Fibroblast of skin of left biceps (primary cell): ENCODE measurements at regions not wholly inside any gene's neighbourhood (a gene's known extent, or its start where the extent isn't known, plus 50 kb on each side); places are given as distances from the start of the nearest gene placed in this dataset.
"Not testable (repeated sequence)": the region's sequence is repeated elsewhere in the genome, so short reads cannot be mapped to it uniquely, and the experiment has no call there.

ENCODE experiments used
- DNase-seq, 2 experiments: peaks; one replicate each; pipeline ENCODE4 v3.0.0-alpha.2; 2013; ENCODE audit warnings: low read depth in 2 of 2

DNA sequence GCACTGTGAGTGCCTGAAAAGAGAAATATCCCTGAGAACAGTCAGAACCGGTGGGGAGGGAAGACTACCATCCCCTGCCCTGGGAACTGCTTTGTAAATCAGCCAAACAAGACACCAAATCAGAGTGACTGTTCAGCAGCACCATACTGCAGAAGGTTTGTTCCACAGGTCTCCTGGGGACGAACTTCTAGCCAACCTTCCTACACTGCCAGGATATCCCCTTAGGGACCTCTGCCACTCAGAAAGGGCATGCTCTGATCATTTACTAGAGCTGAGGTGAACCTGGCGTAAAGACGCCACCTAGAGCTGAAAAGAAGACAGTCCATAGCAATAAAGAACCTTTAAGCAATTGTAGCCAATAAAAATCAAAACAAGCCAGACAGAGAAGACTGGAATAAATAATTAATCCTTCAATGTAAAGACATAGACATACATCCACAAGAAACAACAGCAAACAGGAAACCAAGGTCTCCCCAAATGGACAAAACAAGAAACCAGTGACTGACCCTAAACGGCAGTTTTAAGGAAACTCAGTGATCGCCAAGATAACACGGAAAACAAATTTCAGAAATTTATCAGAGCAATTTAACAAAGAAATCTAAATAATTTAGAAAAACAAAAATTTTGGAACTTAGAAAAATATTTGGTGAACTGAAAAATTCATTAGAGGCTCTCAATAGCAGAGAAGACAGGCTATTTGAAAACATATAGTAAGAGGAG, 228.1 kb upstream of the AMIGO2 start:
- DNase-seq = peak; percentile 36 to 37

- not testable (repeated sequence) for DNase-seq
These were observed 227.3 kb upstream of the AMIGO2 start for GRCh38 chr12:47306773-47307679.

GRCh38 chr12:47306130-47306529, 226.4 kb upstream of the AMIGO2 start:
- no peak for DNase-seq

DNA sequence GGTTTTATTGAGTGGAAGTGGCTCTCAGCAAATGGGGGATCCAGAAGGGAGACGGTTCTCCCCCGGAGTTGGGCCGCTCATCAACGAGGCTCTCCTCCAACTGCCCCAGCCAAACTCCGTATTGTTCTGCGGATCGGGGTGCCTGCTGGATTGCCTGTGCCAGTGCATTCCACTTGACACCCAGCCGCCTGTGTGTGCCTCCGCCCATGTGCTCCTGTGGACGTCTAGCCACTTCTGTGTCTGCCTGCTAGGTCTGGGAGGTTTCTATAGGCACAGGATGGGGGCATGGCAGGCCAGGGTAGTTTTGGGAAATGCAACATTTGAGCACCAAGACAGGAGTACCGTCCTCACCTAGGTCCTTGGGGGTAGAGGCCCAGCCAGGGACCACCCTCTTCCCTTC, 225.7 kb upstream of the AMIGO2 start:
- no peak for DNase-seq

DNA sequence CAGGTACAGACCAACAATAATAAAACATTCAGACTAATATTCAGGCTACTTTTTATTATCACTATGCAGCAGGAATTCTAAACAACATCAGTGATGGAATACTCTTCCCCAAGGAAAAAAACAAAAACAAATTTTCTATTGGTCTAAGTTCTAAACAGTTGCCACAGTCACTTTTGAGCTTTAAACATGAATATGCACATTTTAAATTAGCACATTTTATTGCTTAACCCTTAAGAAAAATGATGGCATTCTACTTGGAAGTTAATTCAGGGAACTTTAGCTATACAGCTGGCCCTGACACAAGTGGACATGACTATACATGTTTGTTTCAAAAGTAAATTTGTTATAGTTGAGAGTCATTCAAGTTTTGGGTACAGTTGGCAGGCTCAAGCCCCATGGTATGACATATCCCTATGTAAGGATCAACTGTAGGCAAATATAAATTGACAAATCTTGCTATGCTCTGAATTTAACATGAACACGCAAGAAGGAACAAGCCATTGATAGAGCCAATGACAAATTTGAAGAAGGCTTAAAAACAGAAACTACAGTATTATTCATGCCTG, 224.3 kb upstream of the AMIGO2 start:
- no peak for DNase-seq

DNA sequence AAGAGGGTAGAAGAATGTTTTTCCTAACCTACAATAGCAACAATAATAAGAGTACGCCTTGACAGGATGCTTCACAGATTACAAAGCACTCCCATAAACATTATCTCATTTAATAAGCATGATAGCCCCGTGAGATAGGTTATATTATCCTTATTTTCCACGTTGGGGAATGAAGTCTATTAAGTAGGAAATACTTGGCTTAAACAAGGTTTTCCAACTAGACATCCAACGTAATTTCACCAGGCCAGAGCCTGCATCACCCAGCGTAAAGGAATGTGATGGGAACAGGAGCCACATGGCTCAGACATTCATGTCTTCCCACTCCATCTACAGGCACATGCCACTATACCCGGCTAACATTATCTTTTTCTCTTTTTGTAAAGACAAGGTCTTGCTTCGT, 223.4 kb upstream of the AMIGO2 start:
- no peak for DNase-seq

- no peak for DNase-seq
These were observed 222.4 kb upstream of the AMIGO2 start for GRCh38 chr12:47302111-47302671.

- DNase-seq = no peak
These were observed 219.8 kb upstream of the AMIGO2 start for GRCh38 chr12:47299586-47299985.

DNA sequence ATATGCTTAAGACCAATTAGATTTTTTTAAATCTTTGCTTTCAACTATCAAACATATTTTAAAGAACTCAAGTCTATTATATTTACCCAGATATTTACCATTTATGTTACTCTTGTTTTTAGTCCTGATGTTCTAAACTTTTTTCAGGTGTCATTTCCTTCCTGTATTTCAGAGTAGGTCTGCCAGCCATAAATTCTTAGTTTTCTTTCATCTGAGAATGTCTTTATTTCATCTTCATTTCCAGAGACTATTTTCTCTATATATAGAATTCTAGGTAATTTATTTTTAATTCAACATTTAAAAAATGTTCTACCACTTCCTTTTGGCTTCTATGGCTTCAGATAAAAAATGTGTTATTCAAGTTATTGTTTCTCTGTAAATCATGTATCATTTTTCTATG, 218.2 kb upstream of the AMIGO2 start:
- DNase-seq = no peak

GRCh38 chr12:47296828-47297227, 217.1 kb upstream of the AMIGO2 start:
- no peak for DNase-seq

- no peak for DNase-seq
These were observed 213.6 kb upstream of the AMIGO2 start for GRCh38 chr12:47293406-47293805.

- no peak for DNase-seq
These were observed 206.9 kb upstream of the AMIGO2 start for GRCh38 chr12:47286676-47287075.
